C4-2B (cell line): ENCODE measurements at regions not wholly inside any gene's neighbourhood (a gene's known extent, or its start where the extent isn't known, plus 50 kb on each side); places are given as distances from the start of the nearest gene placed in this dataset.

Experiments used
- ZFX ChIP-seq: fragments of 450-650 bp; IDR thresholded peaks from 2 replicates; pipeline ENCODE4 v1.6.1; 2017
- TF ChIP-seq, protein P1 (sequence below): fragments of 450-650 bp; conservative IDR thresholded peaks from 2 replicates; pipeline ENCODE4 v1.5.1; 2017; ENCODE audit warnings: mild to moderate bottlenecking

- TF ChIP-seq, protein P1, sequence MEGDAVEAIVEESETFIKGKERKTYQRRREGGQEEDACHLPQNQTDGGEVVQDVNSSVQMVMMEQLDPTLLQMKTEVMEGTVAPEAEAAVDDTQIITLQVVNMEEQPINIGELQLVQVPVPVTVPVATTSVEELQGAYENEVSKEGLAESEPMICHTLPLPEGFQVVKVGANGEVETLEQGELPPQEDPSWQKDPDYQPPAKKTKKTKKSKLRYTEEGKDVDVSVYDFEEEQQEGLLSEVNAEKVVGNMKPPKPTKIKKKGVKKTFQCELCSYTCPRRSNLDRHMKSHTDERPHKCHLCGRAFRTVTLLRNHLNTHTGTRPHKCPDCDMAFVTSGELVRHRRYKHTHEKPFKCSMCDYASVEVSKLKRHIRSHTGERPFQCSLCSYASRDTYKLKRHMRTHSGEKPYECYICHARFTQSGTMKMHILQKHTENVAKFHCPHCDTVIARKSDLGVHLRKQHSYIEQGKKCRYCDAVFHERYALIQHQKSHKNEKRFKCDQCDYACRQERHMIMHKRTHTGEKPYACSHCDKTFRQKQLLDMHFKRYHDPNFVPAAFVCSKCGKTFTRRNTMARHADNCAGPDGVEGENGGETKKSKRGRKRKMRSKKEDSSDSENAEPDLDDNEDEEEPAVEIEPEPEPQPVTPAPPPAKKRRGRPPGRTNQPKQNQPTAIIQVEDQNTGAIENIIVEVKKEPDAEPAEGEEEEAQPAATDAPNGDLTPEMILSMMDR = no peak
- no peak for TF ChIP-seq ZFX
These were observed 144.9 kb upstream of the POU5F2 start for GRCh38 chr5:93886098-93886806.
